IMR-90 (cell line): ENCODE measurements at regions not wholly inside any gene's neighbourhood (a gene's known extent, or its start where the extent isn't known, plus 50 kb on each side); places are given as distances from the start of the nearest gene placed in this dataset.

Experiments
- ATAC-seq: fragments of 200-7000 bp; cut with Tn5 transposase; 2 replicates; pipeline ENCODE4 v1.9.1; 2020; ENCODE audit warnings: low read depth, mild to moderate bottlenecking, moderate library complexity
- BruUV-seq: library from RNA; stranded (reverse); fragments of 400-500 nt; replicated peaks from 2 replicates; lab custom pipeline; 2021; lab: Mats Ljungman, UMichigan
- CTCF ChIA-PET: fragments of 300-600 bp; formaldehyde crosslinking; extraction: SDS; loops from one replicate; lab custom pipeline; 2021; ENCODE audit warnings: antibody characterized with exemption; lab: Yijun Ruan, JAX
- POLR2A ChIA-PET: fragments of 300-600 bp; sonication (Branson Sonifier 250); formaldehyde crosslinking; loops from one replicate; lab custom pipeline; 2022; ENCODE audit warnings: antibody characterized with exemption; ENCODE audit not compliant: unreplicated experiment; lab: Charles Lee
- DNase-seq: peaks from one replicate; pipeline ENCODE4 v3.0.0; 2013
- H2AFZ ChIP-seq: replicated peaks from 2 replicates; pipeline ENCODE3; 2013; ENCODE audit warnings: low read length, mild to moderate bottlenecking; ENCODE audit not compliant: poor library complexity
- H2AK5ac ChIP-seq: 2 replicates; pipeline ENCODE4 v1.6.1; 2013; ENCODE audit warnings: low read depth, low read length, inconsistent platforms
- H2AK9ac ChIP-seq: replicated peaks from 2 replicates; pipeline ENCODE3; 2013; ENCODE audit warnings: mild to moderate bottlenecking, low read depth, low read length, moderate library complexity; ENCODE audit not compliant: poor library complexity
- H2BK120ac ChIP-seq: 2 replicates; pipeline ENCODE4 v1.6.1; 2013; ENCODE audit warnings: low read depth, low read length, inconsistent platforms
- H2BK15ac ChIP-seq: 3 replicates; pipeline ENCODE4 v1.6.1; 2013; ENCODE audit warnings: low read depth, low read length, inconsistent platforms
- H2BK20ac ChIP-seq: 2 replicates; pipeline ENCODE4 v1.6.1; 2013; ENCODE audit warnings: low read depth, mild to moderate bottlenecking, inconsistent platforms, low read length, moderate library complexity
- H2BK5ac ChIP-seq: 2 replicates; pipeline ENCODE4 v1.6.1; 2013; ENCODE audit warnings: mild to moderate bottlenecking, low read depth, low read length, inconsistent platforms; ENCODE audit not compliant: poor library complexity, severe bottlenecking
- H3K14ac ChIP-seq: replicated peaks from 2 replicates; pipeline ENCODE4 v1.6.1; 2013; ENCODE audit warnings: low read depth, low read length, inconsistent platforms
- H3K18ac ChIP-seq: 2 replicates; pipeline ENCODE4 v1.6.1; 2013; ENCODE audit warnings: low read depth, low read length, control low read depth
- H3K23ac ChIP-seq: 2 replicates; pipeline ENCODE4 v1.6.1; 2013; ENCODE audit warnings: low read depth, low read length, inconsistent platforms
- H3K27ac ChIP-seq: 2 replicates; pipeline ENCODE4 v1.5.1; 2013; ENCODE audit warnings: mild to moderate bottlenecking, control low read depth, low read length; ENCODE audit not compliant: insufficient read depth
- H3K27me3 ChIP-seq: 2 replicates; pipeline ENCODE4 v1.6.1; 2013; ENCODE audit warnings: low read length; ENCODE audit not compliant: control insufficient read depth, insufficient read depth
- H3K36me3 ChIP-seq: 2 replicates; pipeline ENCODE4 v1.6.1; 2013; ENCODE audit warnings: low read length, mixed read lengths; ENCODE audit not compliant: control insufficient read depth, insufficient read depth
- H3K4ac ChIP-seq: 2 replicates; pipeline ENCODE4 v1.6.1; 2013; ENCODE audit warnings: low read depth, low read length, inconsistent platforms
- H3K4me1 ChIP-seq: 2 replicates; pipeline ENCODE4 v1.6.1; 2013; ENCODE audit warnings: low read length, mixed read lengths; ENCODE audit not compliant: control insufficient read depth, insufficient read depth
- H3K4me2 ChIP-seq: 2 replicates; pipeline ENCODE4 v1.6.1; 2013; ENCODE audit warnings: low read depth, mild to moderate bottlenecking, control low read depth, low read length, moderate library complexity
- H3K4me3 ChIP-seq: 2 replicates; pipeline ENCODE4 v1.5.1; 2013; ENCODE audit warnings: low read depth, mild to moderate bottlenecking, control low read depth, low read length, moderate library complexity; ENCODE audit not compliant: insufficient read depth
- H3K56ac ChIP-seq: 2 replicates; pipeline ENCODE4 v1.6.1; 2013; ENCODE audit warnings: low read length, inconsistent platforms; ENCODE audit not compliant: insufficient read depth; ENCODE audit errors: extremely low read depth
- H3K79me1 ChIP-seq, 2 experiments: 2 replicates each; pipeline ENCODE4 v1.6.1; 2013; ENCODE audit warnings: low read length in 2 of 2, inconsistent platforms in 1 of 2, low read depth in 1 of 2
- H3K9ac ChIP-seq: 2 replicates; pipeline ENCODE4 v1.6.1; 2013; ENCODE audit warnings: low read depth, low read length, control low read depth
- H3K9me1 ChIP-seq: 2 replicates; pipeline ENCODE4 v1.6.1; 2013; ENCODE audit warnings: low read length, inconsistent platforms; ENCODE audit not compliant: insufficient read depth
- H3K9me3 ChIP-seq: 2 replicates; pipeline ENCODE4 v1.6.1; 2013; ENCODE audit warnings: low read length; ENCODE audit not compliant: control insufficient read depth, insufficient read depth
- H4K20me1 ChIP-seq: 2 replicates; pipeline ENCODE4 v1.6.1; 2013; ENCODE audit warnings: low read length, inconsistent platforms; ENCODE audit not compliant: insufficient read depth
- H4K5ac ChIP-seq: 2 replicates; pipeline ENCODE4 v1.6.1; 2013; ENCODE audit warnings: mild to moderate bottlenecking, low read depth, low read length, control low read depth
- H4K8ac ChIP-seq, 2 experiments: 2 replicates each; pipeline ENCODE4 v1.6.1; 2013; ENCODE audit warnings: low read depth in 2 of 2, low read length in 2 of 2, control low read depth in 1 of 2, inconsistent platforms in 1 of 2
- H4K91ac ChIP-seq: 2 replicates; pipeline ENCODE4 v1.6.1; 2013; ENCODE audit warnings: low read depth, low read length, inconsistent platforms; ENCODE audit not compliant: insufficient read depth
- CHD1 ChIP-seq: IDR thresholded peaks from 2 replicates; pipeline ENCODE4 v1.6.1; 2012; ENCODE audit warnings: low read depth, low read length, improper control_type of control experiment
- MXI1 ChIP-seq: IDR thresholded peaks from 2 replicates; pipeline ENCODE4 v1.6.1; 2012; ENCODE audit warnings: low read depth, mild to moderate bottlenecking, low read length, moderate library complexity, borderline replicate concordance
- RAD21 ChIP-seq: IDR thresholded peaks from 2 replicates; pipeline ENCODE4 v1.6.1; 2012; ENCODE audit warnings: low read length, improper control_type of control experiment
- WGBS, 2 experiments: methylation state at CpG; one replicate each; pipeline versions ENCODE4 v1.1.5 to v1.1.7; 2013; ENCODE audit warnings: missing lambda C conversion rate in 2 of 2; ENCODE audit not compliant: insufficient read length in 1 of 2; ENCODE audit errors: extremely low coverage in 2 of 2; 5-methylcytosine and 5-hydroxymethylcytosine counted together
- dilution Hi-C: fragments of 300-500 bp; cut with HindIII; formaldehyde crosslinking; loops from one replicate; pipeline ENCODE4 v1.14.3; 2018; ENCODE audit warnings: low sequenced_read_pairs; ENCODE audit not compliant: unreplicated experiment
- in situ Hi-C: fragments of 300-500 bp; cut with MboI; formaldehyde crosslinking; loops from 3 replicates; pipeline ENCODE4 v1.14.3; 2019; ENCODE audit warnings: low sequenced_read_pairs, inconsistent platforms, mixed read lengths
- intact Hi-C: fragments of 100-400 bp; cut with micrococcal nuclease; formaldehyde crosslinking; loops from 2 replicates; pipeline ENCODE4 v1.10.0; 2022

DNA sequence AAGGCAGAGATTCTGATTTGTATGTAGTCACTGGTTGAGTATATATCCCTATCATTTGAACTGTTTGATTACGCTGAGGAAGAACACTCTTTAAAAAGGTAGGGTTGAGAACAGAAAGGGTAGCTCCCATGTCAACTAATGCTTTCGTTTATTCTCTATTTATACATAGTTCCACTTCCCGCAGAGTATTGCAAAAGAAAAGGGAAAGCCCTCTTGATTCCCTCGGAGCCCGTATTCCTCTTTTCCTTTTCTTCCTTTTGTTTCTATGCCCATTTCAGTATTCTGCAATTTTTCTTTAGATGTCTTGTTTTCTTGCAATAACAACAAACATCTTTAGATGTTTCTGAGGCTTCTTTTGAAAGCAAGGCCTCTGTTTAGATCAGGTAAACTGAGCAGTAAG lies 78.2 kb downstream of the DNTTIP2 start:
- Histone ChIP-seq H4K20me1 (no peaks in the 10 kb centered on the region), H3K9me1 (peaks cover 3% of the 10 kb centered on the region; the same call in 1 of the 2 replicates), H2BK20ac (no peak overlapping the region), H3K27ac (no peak overlapping the region), H2AK5ac (no peak overlapping the region), H3K23ac (no peak overlapping the region), H3K4me3 (no peak overlapping the region), H3K56ac (no peak overlapping the region), H2AK9ac (no peak overlapping the region), H3K9me3 (no peaks in the 10 kb centered on the region), H3K4me1 (peaks cover 16% of the 10 kb centered on the region), H3K4me2 (no peak overlapping the region), H3K27me3 (no peaks in the 10 kb centered on the region), H3K36me3 (no peaks in the 10 kb centered on the region), H2BK5ac (no peak overlapping the region), H2AFZ (no peak overlapping the region), H2BK120ac (no peak overlapping the region), H4K91ac (no peak overlapping the region), H3K9ac (no peak overlapping the region), H4K8ac (no peak overlapping the region), H4K5ac (no peak overlapping the region), H2BK15ac (peak overlapping the region; percentile 40; the same call in 1 of the 3 replicates), H3K79me1 (peaks cover 0 to 7% of the 10 kb centered on the region in 2 experiments; a peak in 2 of 4 replicates), H3K18ac (no peak overlapping the region), H3K4ac (no peak overlapping the region), H3K14ac (no peak overlapping the region)
- ChIA-PET CTCF (interaction anchor here (0.5 kb wide), 1 partner anchor 103 kb away, joined by 3 read pairs; no protein-coding TSS in a partner anchor), POLR2A (no interaction called here)
- no TSS peak for BruUV-seq
- intact Hi-C loops (loop anchor here (5.0 kb wide), 1 partner anchor 44 kb away; no protein-coding TSS in a partner anchor), in situ Hi-C loops (no loop called here), dilution Hi-C loops (no loop called here)
- WGBS, 2 experiments = 97% methylated on average over 3 of the region's 5 CpGs; no CpG with 5 or more reads in 1 of the 2 experiments
- DNase-seq (no peak), ATAC-seq (no peak)
- TF ChIP-seq CHD1 = no peak
- TF ChIP-seq MXI1 = no peak
- TF ChIP-seq RAD21 = no peak
